ENCODE measurements at regions not wholly inside any gene's neighbourhood (a gene's known extent, or its start where the extent isn't known, plus 50 kb on each side); places are given as distances from the start of the nearest gene placed in this dataset.

DNA sequence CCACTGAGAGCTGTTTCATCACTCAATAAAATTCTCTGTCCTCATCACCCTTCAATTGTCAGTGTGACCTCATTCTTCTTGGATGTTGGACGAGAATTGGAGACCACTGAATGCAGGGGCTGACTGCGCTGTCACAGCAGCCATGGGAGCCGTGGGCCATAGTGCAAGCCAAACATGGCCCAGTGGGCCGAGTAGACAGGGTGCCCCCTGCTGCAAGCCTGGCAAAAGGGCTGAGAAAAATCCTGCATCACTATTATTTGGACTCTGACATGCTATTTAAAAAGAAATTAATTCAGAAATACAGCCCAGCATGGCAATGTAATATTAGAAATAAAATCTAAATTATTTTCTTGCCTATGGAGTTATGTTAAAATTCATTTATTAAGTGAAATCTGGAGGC lies 67.8 kb upstream of the FAM98A start:
- POLR2A ChIA-PET = no interaction called here
- 92% methylated on average over 2 of the region's 4 CpGs for WGBS (ENCODE audit: insufficient coverage)
- DNase-seq = no peak
- Histone ChIP-seq H3K9me3 (ENCODE audit: control extremely low read depth in 1 of 5, control insufficient read depth in 4 of 5, insufficient read depth in 2 of 5, low read depth in 1 of 5, low read length in 4 of 5) (peaks cover 0 to 8% (median 3%) of the 10 kb centered on the region in 5 experiments), H3K27me3 (replicated peaks in 2 of 5; ENCODE audit: control insufficient read depth in 4 of 5, insufficient read depth in 5 of 5, low read length in 4 of 5) (peaks cover 0 to 1% (median 0%) of the 10 kb centered on the region in 5 experiments), H3K4me3 (ENCODE audit: control insufficient read depth in 1 of 7, extremely low read depth in 1 of 7, insufficient read depth in 4 of 7, low read depth in 2 of 7, low read length in 6 of 7) (no peak overlapping the region), H3K36me3 (ENCODE audit: control insufficient read depth in 4 of 4, insufficient read depth in 4 of 4, low read length in 3 of 4) (no peaks in the 10 kb centered on the region), H3K4me1 (ENCODE audit: control extremely low read depth in 1 of 4, control insufficient read depth in 4 of 4, insufficient read depth in 4 of 4, low read length in 3 of 4) (no peaks in the 10 kb centered on the region), H3K27ac (ENCODE audit: insufficient read depth in 1 of 2, low read depth in 1 of 2, low read length in 2 of 2, poor library complexity in 1 of 2, severe bottlenecking in 2 of 2) (no peak overlapping the region)
- CTCF ChIA-PET = no interaction called here

DNA sequence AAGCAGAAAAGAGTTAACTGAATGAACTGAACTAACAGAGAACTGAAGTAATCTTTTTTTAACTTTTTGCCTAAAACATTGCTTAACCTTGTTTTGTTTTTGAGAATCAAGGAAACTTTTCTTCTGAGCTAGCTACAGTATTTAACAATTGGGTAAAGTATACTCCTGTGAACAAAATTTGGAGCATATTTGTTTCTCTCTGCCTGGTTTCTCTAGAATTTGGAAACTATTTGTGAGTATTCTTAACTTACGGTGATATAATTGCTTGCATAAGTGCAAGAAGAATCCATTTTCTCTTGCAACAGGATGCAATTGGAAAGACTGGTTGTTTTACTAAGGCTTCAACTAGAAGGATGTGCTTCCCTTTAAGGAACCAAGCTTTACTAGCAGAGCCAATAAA lies 65.9 kb upstream of the FAM98A start:
- WGBS (ENCODE audit: insufficient coverage) = 100% methylated on average over 1 of the region's 1 CpG
- H3K36me3 ChIP-seq (ENCODE audit: control insufficient read depth in 4 of 4, insufficient read depth in 4 of 4, low read length in 3 of 4) = no peaks in the 10 kb centered on the region
- H3K9me3 ChIP-seq (ENCODE audit: control extremely low read depth in 1 of 5, control insufficient read depth in 4 of 5, insufficient read depth in 2 of 5, low read depth in 1 of 5, low read length in 4 of 5) = peaks cover 0 to 8% (median 3%) of the 10 kb centered on the region in 5 experiments
- no peak overlapping the region for H3K4me3 ChIP-seq (ENCODE audit: control insufficient read depth in 1 of 7, extremely low read depth in 1 of 7, insufficient read depth in 4 of 7, low read depth in 2 of 7, low read length in 6 of 7)
- no peak overlapping the region for H3K27ac ChIP-seq (ENCODE audit: insufficient read depth in 1 of 2, low read depth in 1 of 2, low read length in 2 of 2, poor library complexity in 1 of 2, severe bottlenecking in 2 of 2)
- ChIA-PET POLR2A (no interaction called here), CTCF (no interaction called here)
- H3K4me1 ChIP-seq (ENCODE audit: control extremely low read depth in 1 of 4, control insufficient read depth in 4 of 4, insufficient read depth in 4 of 4, low read length in 3 of 4) = no peaks in the 10 kb centered on the region
- H3K27me3 ChIP-seq (replicated peaks in 2 of 5; ENCODE audit: control insufficient read depth in 4 of 5, insufficient read depth in 5 of 5, low read length in 4 of 5) = no peaks in the 10 kb centered on the region
- peak in 2 of 3 donors; percentile 7 to 19 for DNase-seq

DNA sequence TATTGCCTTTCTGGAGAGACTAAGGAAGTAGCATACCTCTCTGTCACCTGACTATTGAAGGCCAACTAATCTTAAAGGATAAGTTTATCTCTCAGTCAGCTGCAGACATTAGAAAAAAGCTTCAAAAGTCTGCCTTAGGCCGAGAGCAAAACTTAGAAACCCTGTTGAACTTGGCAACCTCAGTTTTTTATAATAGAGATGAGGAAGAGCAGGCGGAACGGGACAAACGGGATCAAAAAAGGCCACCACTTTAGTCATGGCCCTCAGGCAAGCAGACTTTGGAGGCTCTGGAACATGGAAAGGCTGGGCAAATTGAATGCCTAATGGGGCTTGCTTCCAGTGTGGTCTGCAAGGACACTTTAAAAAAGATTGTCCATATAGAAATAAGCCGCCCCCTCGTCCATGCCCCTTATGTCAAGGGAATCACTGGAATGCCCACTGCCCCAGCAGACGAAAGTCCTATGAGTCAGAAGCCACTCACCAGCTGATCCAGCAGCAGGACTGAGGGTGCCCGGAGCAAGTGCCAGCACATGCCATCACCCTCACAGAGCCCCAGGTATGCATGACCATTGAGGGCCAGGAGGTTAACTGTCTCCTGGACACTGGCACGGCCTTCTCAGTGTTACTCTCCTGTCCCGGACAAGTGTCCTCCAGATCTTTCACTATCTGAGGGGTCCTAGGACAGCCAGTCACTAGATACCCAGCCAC lies 61.5 kb upstream of the FAM98A start:
- Histone ChIP-seq H3K9me3 (ENCODE audit: control extremely low read depth in 1 of 5, control insufficient read depth in 4 of 5, insufficient read depth in 2 of 5, low read depth in 1 of 5, low read length in 4 of 5) (peaks cover 0 to 6% (median 3%) of the 10 kb centered on the region in 5 experiments), H3K4me1 (ENCODE audit: control extremely low read depth in 1 of 4, control insufficient read depth in 4 of 4, insufficient read depth in 4 of 4, low read length in 3 of 4) (no peaks in the 10 kb centered on the region), H3K36me3 (ENCODE audit: control insufficient read depth in 4 of 4, insufficient read depth in 4 of 4, low read length in 3 of 4) (no peaks in the 10 kb centered on the region), H3K27ac (ENCODE audit: insufficient read depth in 1 of 2, low read depth in 1 of 2, low read length in 2 of 2, poor library complexity in 1 of 2, severe bottlenecking in 2 of 2) (no peak overlapping the region), H3K4me3 (ENCODE audit: control insufficient read depth in 1 of 7, extremely low read depth in 1 of 7, insufficient read depth in 4 of 7, low read depth in 2 of 7, low read length in 6 of 7) (no peak overlapping the region), H3K27me3 (replicated peaks in 2 of 5; ENCODE audit: control insufficient read depth in 4 of 5, insufficient read depth in 5 of 5, low read length in 4 of 5) (no peaks in the 10 kb centered on the region)
- CTCF ChIA-PET = no interaction called here
- POLR2A ChIA-PET = no interaction called here
- DNase-seq = no peak
- WGBS (ENCODE audit: insufficient coverage) = 96% methylated on average over 10 of the region's 10 CpGs

DNA sequence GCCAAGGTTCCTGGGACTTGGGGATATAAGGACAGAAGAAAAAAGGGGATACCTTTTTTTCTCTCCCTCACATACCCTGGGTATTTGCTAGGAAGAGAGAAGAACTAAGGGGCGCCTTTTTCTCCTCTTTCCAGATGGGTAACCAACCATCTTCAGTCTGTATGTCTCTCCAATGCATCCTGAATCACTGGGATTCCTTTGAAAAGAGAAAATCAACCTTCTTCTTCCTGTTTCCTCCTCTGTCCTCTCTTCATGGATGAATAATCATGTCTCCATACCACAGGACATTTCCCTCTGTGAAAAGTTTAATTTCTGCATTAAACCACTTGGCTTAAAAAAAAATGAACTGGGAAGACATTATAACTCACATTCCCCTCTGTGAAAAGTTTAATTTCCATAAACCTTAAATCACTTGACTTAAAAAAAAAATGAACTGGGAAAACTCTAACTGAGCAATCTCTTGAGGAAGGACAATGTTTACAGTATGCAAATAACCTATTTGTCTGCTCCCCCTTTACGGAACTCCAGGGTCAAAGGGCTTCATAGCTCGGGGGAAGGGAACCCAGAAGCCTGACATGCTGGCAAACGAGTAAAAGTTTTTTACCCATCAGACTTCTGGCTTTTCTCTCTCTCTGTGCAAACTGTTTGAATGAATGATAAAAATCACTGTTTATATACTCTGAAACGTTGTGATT lies 56.7 kb upstream of the FAM98A start:
- Histone ChIP-seq H3K27me3 (replicated peaks in 2 of 5; ENCODE audit: control insufficient read depth in 4 of 5, insufficient read depth in 5 of 5, low read length in 4 of 5) (no peaks in the 10 kb centered on the region), H3K9me3 (ENCODE audit: control extremely low read depth in 1 of 5, control insufficient read depth in 4 of 5, insufficient read depth in 2 of 5, low read depth in 1 of 5, low read length in 4 of 5) (peaks cover 0 to 14% (median 0%) of the 10 kb centered on the region in 5 experiments), H3K36me3 (ENCODE audit: control insufficient read depth in 4 of 4, insufficient read depth in 4 of 4, low read length in 3 of 4) (no peaks in the 10 kb centered on the region), H3K4me3 (ENCODE audit: control insufficient read depth in 1 of 7, extremely low read depth in 1 of 7, insufficient read depth in 4 of 7, low read depth in 2 of 7, low read length in 6 of 7) (no peak overlapping the region), H3K4me1 (ENCODE audit: control extremely low read depth in 1 of 4, control insufficient read depth in 4 of 4, insufficient read depth in 4 of 4, low read length in 3 of 4) (no peaks in the 10 kb centered on the region), H3K27ac (ENCODE audit: insufficient read depth in 1 of 2, low read depth in 1 of 2, low read length in 2 of 2, poor library complexity in 1 of 2, severe bottlenecking in 2 of 2) (no peak overlapping the region)
- 100% methylated on average over 1 of the region's 5 CpGs for WGBS (ENCODE audit: insufficient coverage)
- no peak for DNase-seq
- ChIA-PET CTCF (no interaction called here), POLR2A (no interaction called here)

DNA sequence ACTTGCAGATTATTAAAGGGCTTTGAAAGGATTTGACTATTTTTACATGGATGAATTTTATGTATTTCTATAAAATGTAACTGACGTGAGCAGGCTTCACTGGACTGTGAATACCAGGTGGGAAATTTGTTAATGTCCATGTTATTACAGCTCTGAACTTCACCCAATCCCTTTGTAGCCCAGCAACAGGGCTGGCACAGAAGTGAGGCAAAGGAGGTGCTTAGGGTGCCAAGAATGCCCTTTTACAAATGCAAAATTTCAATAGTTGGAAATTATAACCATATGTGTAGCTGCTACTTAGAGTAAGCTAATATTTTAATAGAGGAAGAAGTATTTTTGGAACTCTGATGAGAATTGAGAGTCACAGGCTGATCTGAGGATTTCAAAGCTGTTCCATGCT lies 53.7 kb upstream of the FAM98A start:
- Histone ChIP-seq H3K4me3 (ENCODE audit: control insufficient read depth in 1 of 7, extremely low read depth in 1 of 7, insufficient read depth in 4 of 7, low read depth in 2 of 7, low read length in 6 of 7) (no peak overlapping the region), H3K36me3 (ENCODE audit: control insufficient read depth in 4 of 4, insufficient read depth in 4 of 4, low read length in 3 of 4) (no peaks in the 10 kb centered on the region), H3K9me3 (ENCODE audit: control extremely low read depth in 1 of 5, control insufficient read depth in 4 of 5, insufficient read depth in 2 of 5, low read depth in 1 of 5, low read length in 4 of 5) (peaks cover 0 to 14% (median 0%) of the 10 kb centered on the region in 5 experiments), H3K4me1 (ENCODE audit: control extremely low read depth in 1 of 4, control insufficient read depth in 4 of 4, insufficient read depth in 4 of 4, low read length in 3 of 4) (no peaks in the 10 kb centered on the region), H3K27ac (ENCODE audit: insufficient read depth in 1 of 2, low read depth in 1 of 2, low read length in 2 of 2, poor library complexity in 1 of 2, severe bottlenecking in 2 of 2) (no peak overlapping the region), H3K27me3 (replicated peaks in 2 of 5; ENCODE audit: control insufficient read depth in 4 of 5, insufficient read depth in 5 of 5, low read length in 4 of 5) (no peaks in the 10 kb centered on the region)
- ChIA-PET POLR2A (no interaction called here), CTCF (interaction anchor here (0.9 to 1.3 kb wide), 2 partner anchors 9 to 20 kb away, joined by 3 to 6 read pairs; no protein-coding TSS in a partner anchor)
- WGBS (ENCODE audit: insufficient coverage) = no CpG with 5 or more reads among the region's 1 CpG
- no peak for DNase-seq

DNA sequence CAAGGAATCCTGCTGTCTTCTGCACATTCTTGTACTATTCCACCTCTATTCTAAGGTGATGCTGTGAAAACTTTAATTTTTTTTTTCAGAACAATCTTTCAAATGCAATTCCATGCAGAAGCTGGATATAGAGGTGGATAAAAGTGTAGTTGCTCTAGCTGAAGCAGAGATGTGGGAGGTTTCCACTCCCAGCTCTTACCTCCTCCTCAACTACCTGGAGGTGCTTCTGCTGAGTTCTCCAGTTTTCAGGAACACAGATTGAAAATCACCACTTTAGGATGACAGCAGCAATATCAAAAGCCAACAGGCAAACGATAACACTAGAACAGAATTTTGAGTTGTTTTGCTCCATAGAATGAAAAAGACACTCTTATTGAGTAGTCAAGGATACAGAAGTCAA lies 51.1 kb upstream of the FAM98A start:
- no peaks in the 10 kb centered on the region for H3K36me3 ChIP-seq (ENCODE audit: control insufficient read depth in 4 of 4, insufficient read depth in 4 of 4, low read length in 3 of 4)
- ChIA-PET CTCF (no interaction called here), POLR2A (no interaction called here)
- H3K9me3 ChIP-seq (ENCODE audit: control extremely low read depth in 1 of 5, control insufficient read depth in 4 of 5, insufficient read depth in 2 of 5, low read depth in 1 of 5, low read length in 4 of 5) = peaks cover 0 to 9% (median 0%) of the 10 kb centered on the region in 5 experiments
- H3K27ac ChIP-seq (ENCODE audit: insufficient read depth in 1 of 2, low read depth in 1 of 2, low read length in 2 of 2, poor library complexity in 1 of 2, severe bottlenecking in 2 of 2) = no peak overlapping the region
- H3K4me3 ChIP-seq (ENCODE audit: control insufficient read depth in 1 of 7, extremely low read depth in 1 of 7, insufficient read depth in 4 of 7, low read depth in 2 of 7, low read length in 6 of 7) = no peak overlapping the region
- WGBS (ENCODE audit: insufficient coverage) = no CpG with 5 or more reads among the region's 1 CpG
- no peaks in the 10 kb centered on the region for H3K4me1 ChIP-seq (ENCODE audit: control extremely low read depth in 1 of 4, control insufficient read depth in 4 of 4, insufficient read depth in 4 of 4, low read length in 3 of 4)
- DNase-seq = no peak
- H3K27me3 ChIP-seq (replicated peaks in 2 of 5; ENCODE audit: control insufficient read depth in 4 of 5, insufficient read depth in 5 of 5, low read length in 4 of 5) = no peaks in the 10 kb centered on the region

All from common myeloid progenitor, CD34-positive (primary cell).